T-helper 9 cell (primary cell): ENCODE measurements at regions not wholly inside any gene's neighbourhood (a gene's known extent, or its start where the extent isn't known, plus 50 kb on each side); places are given as distances from the start of the nearest gene placed in this dataset.

ENCODE experiments used
- DNase-seq: peaks from one replicate; pipeline ENCODE4 v3.0.0-alpha.2; 2020

DNA sequence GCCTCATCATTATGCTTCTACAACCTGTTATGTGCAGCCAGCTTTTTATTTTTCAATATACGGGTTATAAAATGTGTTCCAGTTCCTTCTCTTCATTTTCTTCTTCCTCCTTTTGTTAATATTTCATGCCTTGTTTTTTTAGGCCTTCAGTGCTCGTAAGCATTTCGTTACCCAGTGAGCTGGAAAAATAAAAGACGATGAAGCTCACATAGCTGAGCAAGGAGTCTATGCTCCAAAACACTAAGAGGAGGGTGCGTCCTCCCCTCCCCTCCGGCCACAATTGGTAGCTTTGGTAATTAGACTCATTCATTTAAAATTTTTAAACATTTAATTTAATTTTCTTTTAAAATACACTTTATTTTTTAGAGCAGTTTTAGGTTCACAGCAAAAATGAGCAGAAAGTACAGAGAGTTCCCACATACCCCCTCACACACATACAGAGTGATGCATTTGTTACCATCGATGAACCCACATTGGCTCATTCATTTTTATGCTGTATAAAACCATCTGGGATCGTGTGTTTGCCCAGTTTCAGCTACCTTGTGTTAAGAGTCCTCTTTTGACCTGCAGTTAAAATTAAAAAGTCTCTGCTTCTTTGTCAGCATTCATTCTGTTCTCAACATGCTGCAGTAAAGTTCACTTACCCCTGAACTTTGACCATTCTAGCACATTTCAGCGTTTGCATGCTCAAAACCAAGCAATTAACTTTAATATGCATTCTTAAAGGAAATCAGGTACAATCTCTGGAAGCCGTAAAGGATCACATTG, 223.9 kb downstream of the LACC1 start:
- no peak for DNase-seq

DNA sequence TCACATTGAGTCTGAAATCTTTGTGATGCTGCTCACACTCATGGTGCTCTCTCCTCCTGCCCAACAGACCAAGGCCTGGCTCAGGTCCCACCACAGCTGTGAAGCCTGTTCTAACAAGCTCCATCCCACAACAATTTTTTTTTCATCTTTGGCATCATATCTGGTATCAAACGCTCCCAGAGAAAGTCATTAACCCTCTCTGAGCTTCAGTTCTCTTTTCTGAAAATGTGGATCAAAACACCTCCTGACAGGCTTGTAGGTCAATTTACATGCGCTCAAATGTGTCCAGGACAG, 224.4 kb downstream of the LACC1 start:
- no peak for DNase-seq

DNA sequence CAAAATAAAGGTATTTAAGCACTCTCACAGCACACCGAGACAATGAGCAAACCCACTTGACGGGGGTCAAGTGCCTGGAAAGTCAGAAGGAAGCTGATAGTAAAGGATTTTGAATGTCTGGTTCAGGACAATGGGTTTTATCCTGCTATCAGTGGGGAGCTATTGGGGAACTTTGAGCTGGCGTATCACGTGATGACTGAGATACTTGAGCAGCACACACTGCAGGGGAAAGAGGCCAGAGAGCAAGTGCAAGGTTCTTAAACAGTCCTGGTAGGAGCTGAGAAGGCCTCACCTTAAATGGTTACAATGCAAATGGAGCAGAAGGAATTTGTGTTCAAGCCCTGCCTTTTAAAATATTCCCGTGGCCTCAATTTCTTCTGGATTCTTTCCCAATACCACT, 225.3 kb downstream of the LACC1 start:
- no peak for DNase-seq

DNA sequence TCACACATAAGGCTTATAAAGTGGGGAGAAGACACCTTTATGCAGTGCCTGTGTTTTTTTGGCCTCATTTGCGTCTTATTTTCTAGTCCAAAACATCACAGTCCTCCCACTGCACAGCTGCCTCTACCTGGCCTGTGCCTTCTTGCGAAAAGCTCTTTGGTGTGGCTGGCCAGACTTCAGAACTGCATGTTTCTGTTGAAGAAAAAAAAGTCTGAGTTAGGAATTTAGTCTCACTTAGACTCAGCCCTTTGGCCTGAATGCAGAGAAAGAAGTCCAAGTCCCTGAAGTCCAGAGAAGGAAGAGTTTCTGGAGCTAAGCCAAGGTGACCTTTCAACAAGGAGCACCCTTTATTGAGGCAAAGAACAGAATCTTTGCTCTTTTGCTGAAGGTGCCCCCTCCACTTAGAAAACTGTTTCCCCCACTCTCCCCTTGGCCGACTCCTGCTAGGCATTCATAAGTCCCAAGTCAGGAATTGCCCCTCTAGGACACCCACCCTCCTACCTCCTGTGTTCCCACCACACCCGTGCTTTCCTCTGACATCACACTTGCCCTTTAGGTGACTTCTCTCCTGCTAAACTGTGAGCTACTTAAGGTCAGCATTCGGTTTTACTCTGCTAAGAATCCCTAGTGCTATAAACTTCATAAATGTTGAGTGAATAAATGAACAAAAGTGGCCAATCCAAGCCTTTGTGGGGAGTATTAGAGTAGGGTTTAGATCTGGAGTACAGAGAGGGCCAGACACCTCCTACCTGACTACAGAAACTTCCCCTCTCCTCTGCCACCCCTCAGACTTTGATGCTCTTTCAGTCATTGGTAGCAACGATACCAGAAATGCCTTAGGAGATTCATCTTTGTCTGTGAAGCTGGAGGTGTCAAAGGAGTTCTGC, 226.8 kb downstream of the LACC1 start:
- no peak for DNase-seq

DNA sequence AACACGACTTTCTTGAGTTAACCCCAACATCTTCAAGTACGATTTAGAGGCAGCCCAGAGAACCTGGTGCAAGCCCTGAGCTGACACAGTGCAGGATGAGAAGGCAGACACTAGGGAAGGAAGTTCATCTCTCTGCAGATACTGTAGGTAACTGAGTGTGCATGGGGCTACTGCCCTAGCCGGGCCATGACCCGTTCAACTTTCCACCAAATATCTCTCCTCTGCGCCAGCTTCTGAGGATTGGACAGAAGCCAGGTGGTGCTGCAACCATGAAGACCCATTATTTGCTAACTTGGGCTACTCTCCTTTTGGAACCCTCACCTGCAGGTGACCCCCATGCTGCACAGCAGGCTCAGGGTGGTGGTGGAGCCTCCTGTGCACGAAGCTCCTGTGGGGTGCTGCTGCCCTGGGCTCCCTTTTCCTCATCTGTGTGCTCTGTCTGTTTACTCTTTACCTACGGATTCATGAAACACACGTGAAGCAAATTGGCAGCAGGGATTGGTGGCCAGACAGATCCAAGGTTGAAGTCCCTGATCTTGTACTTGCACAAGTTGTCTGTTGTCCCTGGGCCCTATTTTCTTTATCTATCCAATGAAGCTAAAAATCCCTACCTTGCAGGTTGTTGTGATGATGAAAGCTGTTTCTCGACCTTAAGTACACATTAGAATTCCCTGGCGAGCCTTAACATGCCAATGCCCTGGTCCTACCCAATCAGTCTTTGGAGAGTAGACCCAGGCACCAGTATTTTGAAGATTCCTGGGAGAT, 227.8 kb downstream of the LACC1 start:
- no peak for DNase-seq

DNA sequence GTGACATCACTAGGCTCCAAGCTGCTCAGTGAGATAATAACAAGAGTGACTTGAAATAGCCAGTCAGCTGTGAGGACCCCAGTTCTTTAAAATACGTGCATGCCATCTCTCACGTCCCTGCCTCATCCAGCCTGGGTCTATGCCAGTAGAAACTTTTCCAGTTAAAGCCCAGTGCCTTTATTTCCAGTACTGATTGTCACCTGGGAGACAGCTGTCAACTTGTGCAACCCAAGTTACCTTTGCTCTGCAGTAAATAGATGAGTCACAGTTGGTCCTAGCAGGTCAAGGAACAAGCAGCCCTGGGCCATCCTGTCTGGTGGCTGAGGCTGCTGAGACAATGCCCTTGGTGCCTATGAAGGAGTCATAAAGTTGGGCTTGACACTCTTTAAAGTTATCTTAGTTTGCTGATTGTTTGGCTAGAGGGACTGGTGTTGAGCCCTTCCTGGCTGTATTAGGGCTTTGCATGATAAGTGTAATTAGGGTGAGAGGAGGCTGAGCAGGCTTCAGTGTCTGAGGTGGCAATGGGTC, 228.7 kb downstream of the LACC1 start:
- no peak for DNase-seq

DNA sequence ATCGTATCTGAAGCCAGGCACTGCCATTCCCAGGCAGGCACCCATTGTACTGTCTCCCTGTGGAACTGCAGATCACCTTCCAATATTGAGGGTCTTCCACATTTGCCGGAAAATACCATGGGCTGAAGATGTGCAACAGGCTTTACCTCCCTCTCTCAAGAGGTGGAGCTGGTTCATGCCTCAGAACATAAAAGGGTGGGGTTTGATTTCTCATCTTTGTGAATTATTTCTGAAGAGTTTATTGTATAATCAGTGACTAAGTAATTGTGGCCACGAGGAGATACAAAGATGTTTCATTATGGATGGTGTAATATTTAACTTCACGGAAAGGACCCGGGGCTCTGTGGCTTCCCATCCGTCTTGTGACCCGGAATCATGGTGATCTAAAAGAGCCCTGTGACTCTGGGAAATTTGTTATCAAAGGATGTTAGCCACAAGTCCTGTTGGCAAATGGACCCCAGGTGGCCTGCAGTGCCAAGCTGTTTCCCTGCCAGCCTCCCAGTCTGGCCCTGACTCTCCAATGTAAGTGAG, 230.5 kb downstream of the LACC1 start:
- no peak for DNase-seq

DNA sequence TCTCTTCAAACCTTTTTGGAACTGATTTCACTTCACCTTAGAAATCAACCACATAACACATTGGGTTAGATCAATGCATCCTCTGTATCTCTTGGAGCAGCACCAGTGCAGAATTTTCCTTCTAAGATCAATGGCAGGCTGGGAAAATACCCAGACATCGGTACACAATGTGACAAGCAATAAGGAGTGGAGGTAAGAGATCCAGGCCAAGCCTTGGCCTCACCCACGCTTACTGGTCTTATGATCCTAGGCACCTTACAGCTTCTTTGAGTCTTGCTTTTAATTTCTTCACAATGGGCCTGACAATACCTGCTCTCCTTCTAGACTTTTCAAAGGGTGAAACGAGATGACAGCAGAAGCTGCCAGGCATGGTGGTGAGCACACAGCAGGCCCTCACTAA, 232.0 kb downstream of the LACC1 start:
- no peak for DNase-seq

DNA sequence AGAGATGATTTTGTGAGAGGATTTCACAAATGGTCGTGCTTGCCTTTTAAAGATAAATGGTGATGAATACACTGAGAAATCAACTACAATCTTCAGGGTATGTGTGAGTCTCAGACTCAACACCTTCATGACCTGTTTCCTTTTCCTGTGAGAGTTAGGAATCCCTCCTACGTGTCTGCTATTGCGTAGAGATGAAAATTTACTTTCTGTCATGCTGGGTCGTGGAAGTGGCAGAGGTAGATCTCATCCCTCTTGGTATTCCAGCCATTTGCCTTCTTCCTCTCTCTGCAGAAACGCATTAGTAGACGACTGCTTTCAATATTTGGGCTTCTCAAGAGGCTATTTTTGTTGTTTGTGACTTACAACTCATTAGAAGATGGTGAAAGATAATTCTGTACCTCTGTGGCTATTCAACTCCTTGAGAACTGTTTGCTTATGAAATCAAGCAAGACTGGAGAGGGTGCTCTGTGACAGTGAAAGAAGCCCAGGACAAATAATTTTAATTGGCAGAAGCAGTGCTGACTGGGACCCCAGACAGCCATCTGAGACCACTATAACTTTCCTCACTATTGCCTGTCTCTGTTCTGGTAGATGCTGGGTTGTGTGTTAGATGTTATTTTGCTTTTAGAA, 233.1 kb downstream of the LACC1 start:
- no peak for DNase-seq

DNA sequence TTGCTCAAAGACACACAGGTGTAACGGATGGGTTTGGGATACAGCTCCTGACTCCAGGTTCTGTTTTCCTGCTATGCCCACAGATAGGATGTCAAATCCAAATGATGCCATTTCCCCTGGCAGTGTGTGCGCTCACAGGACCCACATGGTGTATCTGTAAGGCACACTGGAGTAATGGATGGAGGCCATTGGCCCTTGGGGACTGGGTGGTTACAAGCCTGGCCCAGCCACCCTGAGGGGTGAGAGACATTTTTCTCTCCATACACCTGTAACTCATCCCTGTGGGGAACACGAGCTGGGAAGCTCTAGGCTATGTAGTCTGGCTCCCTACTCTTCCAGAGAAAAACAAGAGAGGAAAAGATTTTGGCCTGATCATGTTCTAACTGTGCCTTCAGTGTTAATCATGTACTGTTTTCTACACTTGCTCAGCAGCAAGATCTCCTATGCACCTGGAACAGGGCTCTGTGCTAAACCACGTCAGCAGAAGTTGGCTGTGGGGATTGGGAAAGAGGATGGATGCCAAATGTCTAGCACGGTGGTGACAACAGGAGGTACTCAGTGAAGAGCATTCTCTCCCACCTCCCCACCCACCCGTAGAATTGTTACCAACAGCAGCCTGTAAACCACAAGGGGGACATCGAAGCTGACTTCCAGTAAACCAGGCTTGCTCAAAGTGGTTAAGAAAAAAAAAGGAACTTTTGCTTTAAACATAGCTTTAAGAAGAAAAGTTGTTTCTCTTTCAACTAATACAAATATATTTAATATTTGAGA, 237.0 kb downstream of the LACC1 start:
- DNase-seq: no peak

DNA sequence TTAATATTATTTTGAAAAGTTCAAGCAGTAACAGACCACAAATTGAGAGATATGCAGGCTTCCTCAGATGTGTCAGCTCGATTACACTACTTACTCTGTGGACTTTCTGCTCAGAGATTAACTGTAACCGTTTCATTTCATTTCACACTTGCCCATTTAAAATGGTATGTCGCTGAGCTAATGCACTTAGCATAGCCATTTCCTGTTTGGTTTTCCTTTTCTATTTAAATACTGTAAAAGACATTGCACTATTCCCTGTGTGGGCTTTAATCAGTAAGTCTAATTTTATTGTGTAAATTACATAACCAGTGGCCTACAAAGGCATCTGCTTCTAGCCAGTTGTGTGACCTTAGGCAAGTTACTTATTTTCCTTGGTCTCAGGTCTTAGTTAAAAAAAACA, 237.6 kb downstream of the LACC1 start:
- no peak for DNase-seq

DNA sequence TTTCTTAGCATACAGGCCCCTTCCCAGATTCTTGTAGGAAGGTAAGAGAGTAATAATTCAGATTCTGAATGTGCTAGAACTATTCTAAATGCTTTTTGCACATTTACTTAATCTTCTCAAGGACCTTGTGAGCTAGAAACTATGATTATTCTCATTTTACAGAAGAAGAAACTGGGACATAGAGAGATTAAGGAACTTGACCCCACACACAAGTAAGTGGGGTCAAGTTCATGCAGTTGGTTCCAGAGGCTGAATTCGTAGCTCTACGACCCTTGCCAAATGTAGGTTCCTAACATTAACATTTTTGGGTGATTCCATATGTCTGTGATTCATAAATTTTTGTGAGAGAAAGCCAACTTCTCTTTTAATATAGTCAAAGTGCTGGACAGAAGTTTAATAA, 238.1 kb downstream of the LACC1 start:
- no peak for DNase-seq

DNA sequence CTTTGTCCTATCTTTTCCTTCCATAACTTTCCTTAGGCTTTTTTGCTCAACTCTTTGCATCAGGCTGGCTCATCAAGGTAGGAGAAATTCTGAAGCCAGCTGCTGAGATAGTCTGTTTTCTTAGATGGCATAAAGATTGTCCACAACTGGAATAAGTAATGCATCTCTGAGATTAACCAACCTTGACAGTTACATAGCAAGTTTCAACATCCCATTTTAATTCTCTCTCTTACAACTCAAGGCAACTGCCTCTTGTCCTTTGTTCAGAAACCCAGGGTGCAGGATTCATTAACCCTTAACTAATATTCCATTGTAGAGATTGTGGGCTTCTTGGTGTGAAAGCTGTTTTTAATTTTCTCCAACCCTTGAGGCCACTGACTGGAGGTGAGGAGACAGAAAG, 239.2 kb downstream of the LACC1 start:
- DNase-seq: no peak

DNA sequence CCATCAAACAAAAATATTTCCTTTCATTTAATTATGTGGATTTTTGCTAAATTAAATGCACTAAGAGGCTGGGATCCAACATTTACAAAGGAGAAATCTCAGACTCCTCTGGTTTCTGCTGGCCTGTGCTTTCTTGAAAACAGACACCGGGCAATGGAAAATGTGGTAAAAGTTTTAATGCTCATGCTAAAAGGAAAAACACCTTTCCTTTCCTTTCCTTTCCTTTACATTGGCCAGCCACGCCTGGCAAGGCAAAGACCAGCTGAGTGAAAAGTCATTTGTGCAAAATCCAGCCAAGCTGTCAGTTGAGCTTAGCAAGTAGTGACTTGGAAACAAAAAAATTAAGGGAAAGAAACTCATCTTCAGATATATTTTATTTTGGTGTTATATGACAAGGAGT, 240.3 kb downstream of the LACC1 start:
- DNase-seq: no peak

DNA sequence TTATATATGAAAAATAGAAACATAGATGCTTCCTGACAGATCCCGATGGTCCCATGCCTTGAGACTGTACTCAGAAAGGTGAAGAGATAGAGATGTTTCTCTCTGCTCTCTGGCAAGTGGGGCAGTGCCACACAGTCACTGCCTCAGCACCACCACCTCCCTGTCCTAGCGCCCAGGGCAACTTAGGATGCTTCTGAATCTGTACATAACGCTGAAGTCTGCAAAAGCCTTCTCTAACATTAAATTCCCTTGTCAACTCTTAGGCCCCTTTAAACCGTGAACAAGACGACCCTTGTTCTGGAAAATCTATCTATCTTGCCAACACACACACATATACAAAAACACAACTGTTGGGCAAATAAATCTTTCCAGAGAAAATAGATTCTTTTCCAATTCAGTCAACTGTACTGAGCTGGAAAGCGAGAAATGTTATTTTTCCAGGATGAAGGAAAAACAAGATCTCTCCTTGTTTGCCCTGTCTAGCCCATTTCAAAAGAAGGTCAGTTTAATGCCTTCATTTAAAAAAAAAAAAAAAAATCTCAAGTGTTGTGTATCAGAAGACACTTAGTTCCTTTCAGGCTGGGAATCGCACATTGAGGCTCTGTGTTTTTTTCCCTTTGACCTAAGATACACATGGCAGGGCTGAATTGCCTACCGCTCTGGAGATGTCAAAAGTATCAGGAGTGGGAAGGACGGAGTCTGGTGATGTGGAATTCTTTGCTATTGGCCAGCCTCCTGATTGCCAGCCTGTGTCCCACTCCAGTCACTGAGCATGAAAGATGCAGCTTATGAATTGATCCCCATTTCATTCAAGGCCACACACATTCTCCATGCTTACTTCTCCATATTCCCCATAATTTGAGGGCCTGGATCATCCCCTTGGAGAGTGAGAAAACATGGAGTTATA, 241.4 kb downstream of the LACC1 start:
- no peak for DNase-seq

DNA sequence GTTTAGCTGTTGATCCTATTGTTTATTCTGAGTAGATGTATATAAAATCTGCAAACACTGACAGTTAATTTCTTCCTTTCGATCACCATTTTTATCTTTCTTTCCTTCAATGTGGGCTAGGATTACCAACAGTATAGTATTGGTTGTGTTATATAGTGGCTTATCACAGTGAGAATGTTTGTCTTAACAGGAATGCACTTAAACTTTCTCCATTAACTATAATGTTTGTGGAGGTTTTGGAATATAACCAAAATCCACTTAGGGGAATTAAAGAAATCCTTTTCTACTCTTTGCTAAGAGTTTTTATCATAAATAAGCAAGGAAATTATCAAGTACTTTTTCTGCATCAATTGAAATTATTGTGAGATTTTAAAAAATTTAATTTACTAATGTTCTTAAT, 244.6 kb downstream of the LACC1 start:
- no peak for DNase-seq

DNA sequence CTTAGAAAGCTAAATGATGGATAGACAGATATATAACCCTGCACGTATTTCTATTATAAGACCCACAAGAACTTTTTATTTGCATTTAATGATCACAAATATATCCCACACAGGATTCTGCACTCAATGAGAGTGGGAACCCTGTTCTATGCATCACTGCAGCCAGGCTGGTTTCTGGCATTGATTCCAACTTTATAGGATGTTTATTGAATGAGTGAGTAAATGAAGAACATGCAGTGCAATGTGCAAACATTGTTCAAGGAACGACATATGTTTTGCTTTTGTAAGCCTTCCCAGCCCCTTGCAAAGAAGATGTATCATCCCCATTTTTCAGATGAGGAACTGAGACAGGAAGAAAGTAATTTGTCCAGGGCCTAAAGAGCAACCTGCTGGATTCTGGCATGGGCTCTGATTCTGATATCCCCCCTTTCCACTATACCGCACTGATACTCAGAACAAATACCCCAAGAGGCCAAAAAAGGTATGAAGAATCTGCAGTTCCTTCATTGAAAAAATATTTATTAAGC, 246.3 kb downstream of the LACC1 start:
- no peak for DNase-seq

DNA sequence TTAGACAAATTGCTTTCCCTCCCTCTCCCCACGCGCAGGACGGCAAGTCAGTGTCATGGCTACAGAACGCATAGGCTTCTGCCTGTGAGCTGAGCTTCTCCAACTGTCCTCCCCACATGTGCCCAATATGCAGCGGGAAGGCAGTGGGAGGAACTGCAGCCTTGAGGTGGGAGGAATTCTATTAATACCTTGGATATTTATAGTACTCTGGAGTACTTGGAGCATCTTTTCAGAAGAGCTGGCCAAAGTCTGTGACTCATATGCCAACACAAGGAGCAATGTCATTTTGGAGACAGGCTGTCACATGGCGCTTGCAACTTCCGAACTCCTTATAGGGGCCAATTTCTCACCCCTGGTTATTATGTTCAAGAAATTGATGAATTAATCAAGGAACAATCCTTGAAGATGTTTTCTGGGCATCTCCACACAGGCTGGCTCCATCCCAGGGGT, 245.0 kb upstream of the SERP2 start:
- no peak for DNase-seq

DNA sequence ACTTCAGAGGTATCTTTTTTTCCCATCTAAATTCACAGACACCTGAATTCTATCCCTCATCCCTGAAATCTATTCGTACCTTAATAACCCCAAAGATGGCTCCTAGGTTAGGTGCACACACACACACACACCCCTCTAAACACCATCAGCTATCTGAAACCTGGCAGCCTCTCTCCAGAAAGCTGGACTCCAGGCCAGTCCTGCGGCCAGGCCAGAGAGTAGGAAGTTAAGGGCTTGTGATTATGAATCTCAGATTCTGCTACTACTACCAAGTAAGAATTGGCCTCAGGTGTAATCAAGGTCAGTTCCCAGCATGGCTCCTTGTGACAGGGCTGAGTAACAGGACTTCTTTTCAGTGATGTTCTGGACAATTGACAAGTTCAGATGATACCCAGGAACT, 244.2 kb upstream of the SERP2 start:
- no peak for DNase-seq

DNA sequence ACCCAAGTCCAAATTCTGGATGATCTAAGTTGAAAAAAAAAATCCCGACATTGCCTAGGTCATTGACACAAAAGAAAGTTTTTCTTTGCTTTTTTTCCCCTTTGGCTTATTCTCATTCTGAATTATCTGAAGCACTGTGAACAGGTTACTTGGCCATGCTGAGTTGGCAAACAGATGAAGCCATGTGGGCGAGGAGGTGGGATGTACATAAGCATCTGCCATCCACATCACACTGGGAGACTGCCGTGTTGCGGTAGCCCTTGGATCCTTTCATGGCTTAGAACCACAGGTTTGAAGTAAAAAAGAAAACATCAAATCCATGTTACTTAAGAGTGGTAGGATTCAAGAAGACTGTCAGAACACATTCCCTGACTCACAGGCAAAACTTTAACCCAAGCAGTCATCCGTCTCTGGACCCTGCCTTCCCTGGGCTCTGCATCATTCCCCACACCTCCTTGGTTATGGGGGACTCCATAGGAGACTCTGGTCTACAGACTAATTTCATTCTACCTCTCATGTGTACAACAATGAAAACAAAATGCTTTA, 242.5 kb upstream of the SERP2 start:
- no peak for DNase-seq
